ENCODE measurements at regions not wholly inside any gene's neighbourhood (a gene's known extent, or its start where the extent isn't known, plus 50 kb on each side); places are given as distances from the start of the nearest gene placed in this dataset.

- TF ChIP-seq TAF7 (optimal IDR thresholded peaks at IDR 0.05; ENCODE audit: borderline replicate concordance, low read depth, low read length) (no peak), SP4 (IDR thresholded peaks at IDR 0.05; ENCODE audit: low read length) (no peak), CHD2 (IDR thresholded peaks at IDR 0.05; ENCODE audit: low read length) (no peak), FOSL1 (IDR thresholded peaks at IDR 0.05; ENCODE audit: insufficient read depth, low read depth, low read length) (no peak), RFX5 (IDR thresholded peaks at IDR 0.05; ENCODE audit: borderline replicate concordance, low read depth, low read length) (no peak)
Measured at GRCh38 chr7:19530852-19531251, 178.0 kb downstream of the POLR1F start (continued).

All from H1 (cell line).